ENCODE measurements at regions not wholly inside any gene's neighbourhood (a gene's known extent, or its start where the extent isn't known, plus 50 kb on each side); places are given as distances from the start of the nearest gene placed in this dataset.
"Not testable (repeated sequence)": the region's sequence is repeated elsewhere in the genome, so short reads cannot be mapped to it uniquely, and the experiment has no call there.

DNA sequence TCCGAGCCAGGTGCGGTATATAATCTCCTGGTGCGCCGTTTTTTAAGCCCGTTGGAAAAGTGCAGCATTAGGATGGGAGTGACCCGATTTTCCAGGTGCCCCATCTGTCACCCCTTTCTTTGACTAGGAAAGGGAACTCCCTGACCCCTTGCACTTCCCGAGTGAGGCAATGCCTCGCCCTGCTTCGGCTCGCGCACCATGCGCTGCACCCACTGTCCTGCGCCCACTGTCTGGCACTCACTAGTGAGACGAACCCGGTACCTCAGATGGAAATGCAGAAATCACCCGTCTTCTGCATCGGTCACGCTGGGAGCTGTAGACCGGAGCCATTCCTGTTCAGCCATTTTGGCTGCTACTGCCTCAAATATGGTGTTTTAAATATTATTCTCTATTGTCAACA lies 198.0 kb downstream of the MEIS1 start:
- not testable (repeated sequence) for DNase-seq

DNA sequence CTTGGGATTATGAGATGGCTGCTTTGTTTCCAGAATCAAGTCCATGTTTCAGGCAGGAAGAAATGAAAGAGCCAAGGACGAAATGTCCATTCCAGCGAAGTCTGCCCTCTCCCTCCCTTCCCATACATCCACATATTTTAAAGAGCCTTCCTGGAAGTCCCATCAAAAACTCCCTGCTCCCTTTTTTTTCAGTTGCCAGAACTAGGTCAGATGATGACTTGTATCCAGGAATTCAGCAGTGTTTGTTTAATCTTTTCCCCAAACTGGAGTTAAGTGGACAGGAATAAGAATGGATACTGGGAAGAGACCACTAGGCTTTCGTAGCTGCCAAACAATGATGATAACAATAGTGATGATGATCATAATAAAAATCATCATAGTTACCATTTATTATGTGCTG lies 198.7 kb downstream of the MEIS1 start:
- DNase-seq: no peak

DNA sequence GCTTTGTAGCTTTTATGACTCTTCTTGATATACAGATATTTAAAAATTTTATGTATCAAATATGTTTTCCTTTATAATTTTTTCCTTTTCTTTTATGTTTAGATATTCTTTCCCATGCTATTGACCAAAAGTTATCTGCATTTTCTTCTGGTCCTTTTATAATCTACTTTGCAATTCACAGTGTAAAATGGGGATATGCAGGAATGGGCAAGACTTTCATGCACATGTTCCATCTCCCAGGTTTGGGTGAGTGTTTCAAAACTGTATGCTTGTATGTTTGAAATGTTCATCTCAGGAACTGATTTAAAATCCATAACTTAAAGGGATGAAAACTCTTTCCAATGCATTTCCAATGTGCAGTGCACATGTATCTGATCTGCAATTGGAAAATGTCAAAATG lies 199.9 kb downstream of the MEIS1 start:
- no peak for DNase-seq

GRCh38 chr2:66641685-66642084 lies 206.8 kb downstream of the MEIS1 start:
- no peak for DNase-seq

DNA sequence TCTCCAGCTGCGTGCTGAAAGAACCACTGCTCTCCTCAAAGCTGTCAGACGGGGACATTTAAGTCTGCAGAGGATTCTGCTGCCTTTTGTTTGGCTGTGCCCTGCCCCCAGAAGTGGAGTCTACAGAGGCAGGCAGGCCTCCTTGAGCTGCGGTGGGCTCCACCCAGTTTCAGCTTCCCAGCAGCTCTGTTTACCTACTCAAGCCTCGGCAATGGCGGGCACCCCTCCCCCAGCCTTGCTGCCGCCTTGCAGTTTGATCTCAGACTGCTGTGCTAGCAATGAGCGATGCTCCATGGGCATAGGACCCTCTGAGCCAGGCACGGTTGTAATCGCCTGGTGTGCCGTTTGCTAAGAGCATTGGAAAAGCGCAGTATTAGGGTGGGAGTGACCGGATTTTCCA lies 213.2 kb downstream of the MEIS1 start:
- DNase-seq: not testable (repeated sequence)

- DNase-seq: no peak
Measured at GRCh38 chr2:66649006-66649405, 214.1 kb downstream of the MEIS1 start.

GRCh38 chr2:66651295-66651694 lies 216.4 kb downstream of the MEIS1 start:
- no peak for DNase-seq

- DNase-seq: no peak
Measured at GRCh38 chr2:66660804-66661203, 225.9 kb downstream of the MEIS1 start.

DNA sequence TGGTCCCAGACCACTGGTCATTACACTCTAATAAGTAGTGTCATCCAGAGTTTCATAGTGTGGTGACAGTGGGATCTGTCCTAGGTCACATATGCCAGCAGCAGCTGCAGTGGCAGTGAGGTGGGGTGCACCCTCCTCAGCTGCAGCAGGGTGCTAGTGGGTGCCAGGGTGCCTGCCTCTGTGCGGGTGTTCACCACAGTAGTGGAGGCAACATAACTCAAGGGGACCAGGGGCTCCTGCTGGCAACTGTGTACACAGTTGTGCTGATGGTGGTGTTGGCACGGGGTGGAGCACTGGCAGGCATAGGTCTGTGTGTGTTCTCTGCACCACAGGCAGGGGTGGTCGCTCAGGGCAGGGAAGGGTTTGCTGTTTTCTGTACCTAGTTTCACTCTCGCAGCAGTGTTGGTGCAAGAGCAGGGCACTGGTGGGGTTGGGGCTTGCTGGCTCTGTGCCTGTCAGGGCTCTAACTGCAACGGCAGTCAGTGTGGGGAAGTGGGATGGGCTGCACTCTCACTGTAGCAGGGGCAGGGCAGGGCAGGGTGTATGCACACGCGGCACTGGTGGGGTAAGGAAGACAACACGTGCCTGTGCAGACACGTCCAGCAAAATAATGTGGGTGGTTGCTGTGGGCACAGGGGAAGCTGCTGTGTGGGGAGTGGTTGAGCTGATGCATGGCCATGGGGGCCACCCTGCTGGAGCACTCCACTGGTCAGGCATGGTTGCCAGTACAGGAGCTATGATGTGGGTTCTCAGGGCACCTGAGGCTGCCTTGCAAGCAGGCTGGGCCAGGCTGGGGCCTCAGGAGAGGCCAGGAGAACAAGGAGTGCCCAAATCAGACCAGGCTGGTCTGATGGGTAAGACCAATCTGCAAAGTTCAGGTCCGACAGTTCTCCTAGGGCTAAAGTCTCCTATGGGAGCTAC lies 226.6 kb downstream of the MEIS1 start:
- DNase-seq: no peak

DNA sequence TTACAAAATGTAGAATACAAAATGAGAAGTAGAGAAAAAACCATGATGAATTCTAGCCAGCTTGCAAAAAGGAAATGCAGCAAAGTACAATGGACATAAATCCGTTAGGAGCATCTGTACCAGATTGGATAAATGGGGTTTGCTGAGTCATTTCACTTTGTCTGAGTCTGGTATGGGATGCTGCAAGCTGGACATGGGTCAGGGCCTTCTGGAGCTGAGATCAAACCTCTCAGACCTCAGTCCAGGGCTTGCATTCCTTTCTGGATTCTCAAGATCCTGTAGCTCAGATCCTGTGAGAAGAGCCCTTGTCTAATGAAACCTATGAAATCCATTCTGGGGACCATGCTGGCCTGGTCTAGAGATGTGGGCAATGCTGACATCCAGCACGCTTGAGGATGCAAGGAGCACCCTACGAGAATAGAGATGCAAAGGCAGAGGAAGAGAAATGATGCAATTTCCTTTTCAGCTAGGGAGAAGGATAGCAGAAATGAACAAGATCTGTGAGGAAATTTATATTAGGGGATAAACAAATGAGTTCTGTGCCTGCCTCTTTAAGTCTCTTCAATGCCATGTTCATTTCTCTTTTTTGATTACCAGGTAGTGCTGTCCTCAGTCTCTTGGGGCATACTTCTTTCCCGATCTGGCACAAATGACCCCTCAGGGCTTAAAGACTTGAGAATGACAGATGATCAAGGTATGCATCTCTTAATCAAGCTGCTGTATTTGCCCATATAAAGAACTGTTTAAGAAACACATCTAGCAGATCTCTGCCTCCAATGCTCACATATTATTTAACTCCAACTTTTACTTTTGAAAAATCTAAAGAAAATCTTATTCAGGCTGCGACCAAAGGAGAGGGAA lies 230.4 kb downstream of the MEIS1 start:
- peak; percentile 18 to 37 for DNase-seq

GRCh38 chr2:66667301-66667700 lies 232.4 kb downstream of the MEIS1 start:
- DNase-seq: peak; percentile 4 to 24

DNA sequence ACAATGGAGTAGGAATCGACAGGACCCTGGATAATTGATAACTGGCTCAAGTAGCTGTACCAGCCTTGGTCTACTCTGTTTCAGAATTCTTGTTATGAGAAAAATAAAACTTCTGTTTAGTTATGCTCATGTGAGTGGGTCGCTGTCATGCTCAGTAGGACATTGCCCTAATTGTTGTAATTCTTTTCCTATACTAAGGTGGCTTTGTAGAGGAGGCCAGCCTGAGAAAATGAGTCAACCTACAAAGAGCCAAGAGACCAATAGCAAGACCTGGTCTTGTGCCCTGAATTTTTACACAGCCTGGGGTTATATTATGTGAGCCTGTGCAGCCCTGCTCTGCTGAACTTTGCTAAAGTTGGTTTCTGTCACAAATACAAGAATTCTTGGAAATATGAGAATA lies 238.4 kb downstream of the MEIS1 start:
- no peak for DNase-seq

DNA sequence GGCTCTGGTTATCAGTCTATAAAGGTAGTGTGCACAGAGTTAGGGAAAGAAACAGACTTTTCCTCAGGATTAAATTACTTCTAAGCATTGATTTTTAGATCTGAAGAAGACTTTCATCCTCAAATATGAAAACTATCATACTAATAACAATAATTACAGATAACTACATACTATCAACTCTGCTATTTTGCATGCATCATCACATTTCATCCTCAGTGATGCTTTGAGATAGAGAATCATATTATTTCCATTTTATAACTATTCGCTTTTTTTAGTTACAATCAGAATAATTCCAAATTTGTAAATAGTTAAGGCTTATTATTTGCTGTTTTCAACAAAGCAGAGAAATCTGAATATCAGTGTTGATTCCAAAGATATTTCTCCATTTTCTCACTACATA lies 239.2 kb downstream of the MEIS1 start:
- no peak for DNase-seq

GRCh38 chr2:66675591-66675990 lies 240.7 kb downstream of the MEIS1 start:
- no peak for DNase-seq

DNA sequence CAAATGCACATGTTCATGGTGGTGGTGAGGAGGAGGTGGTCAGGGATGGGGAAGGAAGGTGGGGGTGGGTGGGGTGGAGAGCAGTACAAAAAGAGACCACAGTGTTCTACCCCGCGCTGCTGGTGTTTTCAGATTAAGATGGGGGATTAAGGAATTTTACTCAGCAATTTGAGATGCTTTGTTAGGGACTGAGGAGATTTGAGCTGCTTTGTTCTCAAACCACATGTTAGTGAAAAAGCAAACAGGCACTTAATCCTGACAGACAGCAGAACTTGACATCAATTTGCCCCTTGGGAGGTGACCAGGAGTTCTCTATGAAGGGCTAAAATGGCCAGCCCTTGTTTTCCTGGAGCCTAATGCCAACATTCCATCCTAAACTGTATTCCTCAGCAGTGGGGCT lies 244.5 kb downstream of the MEIS1 start:
- DNase-seq: no peak

GRCh38 chr2:66682476-66682875 lies 247.6 kb downstream of the MEIS1 start:
- no peak for DNase-seq

- DNase-seq: no peak
Measured at GRCh38 chr2:66683064-66683463, 248.1 kb downstream of the MEIS1 start.

- DNase-seq: no peak
Measured at GRCh38 chr2:66683599-66683998, 248.7 kb downstream of the MEIS1 start.

GRCh38 chr2:66684289-66684688 lies 249.4 kb downstream of the MEIS1 start:
- no peak for DNase-seq

DNA sequence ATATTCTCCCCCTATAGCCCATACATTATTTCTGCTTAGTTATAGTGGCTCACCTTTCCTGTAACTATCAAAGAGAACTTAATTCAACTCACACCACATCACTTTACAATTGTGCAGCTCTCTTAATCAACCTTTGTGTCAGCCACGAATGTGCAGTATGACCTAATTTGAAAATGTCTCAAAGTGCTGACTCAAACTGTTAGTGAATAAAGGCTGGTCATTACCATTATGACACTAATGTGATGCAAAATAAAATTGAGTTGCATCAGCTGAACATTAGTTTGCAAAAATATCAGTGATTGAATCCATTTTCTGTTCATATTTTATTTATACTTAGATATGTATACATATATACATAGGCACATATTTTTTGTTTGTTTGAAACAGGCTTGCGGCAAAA lies 251.8 kb downstream of the MEIS1 start:
- no peak for DNase-seq

- no peak for DNase-seq
Measured at GRCh38 chr2:66688951-66689350, 254.0 kb downstream of the MEIS1 start.

- DNase-seq: no peak
Measured at GRCh38 chr2:66689456-66690051, 254.6 kb downstream of the MEIS1 start.

Data from Kasumi-1 (cell line).